H1 (cell line): ENCODE measurements at regions not wholly inside any gene's neighbourhood (a gene's known extent, or its start where the extent isn't known, plus 50 kb on each side); places are given as distances from the start of the nearest gene placed in this dataset.

Source experiments
- GABPA ChIP-seq: IDR thresholded peaks from 2 replicates; pipeline ENCODE4 v1.6.1; 2011; ENCODE audit warnings: mild to moderate bottlenecking, low read length, moderate library complexity, borderline replicate concordance; ENCODE audit not compliant: insufficient read depth

DNA sequence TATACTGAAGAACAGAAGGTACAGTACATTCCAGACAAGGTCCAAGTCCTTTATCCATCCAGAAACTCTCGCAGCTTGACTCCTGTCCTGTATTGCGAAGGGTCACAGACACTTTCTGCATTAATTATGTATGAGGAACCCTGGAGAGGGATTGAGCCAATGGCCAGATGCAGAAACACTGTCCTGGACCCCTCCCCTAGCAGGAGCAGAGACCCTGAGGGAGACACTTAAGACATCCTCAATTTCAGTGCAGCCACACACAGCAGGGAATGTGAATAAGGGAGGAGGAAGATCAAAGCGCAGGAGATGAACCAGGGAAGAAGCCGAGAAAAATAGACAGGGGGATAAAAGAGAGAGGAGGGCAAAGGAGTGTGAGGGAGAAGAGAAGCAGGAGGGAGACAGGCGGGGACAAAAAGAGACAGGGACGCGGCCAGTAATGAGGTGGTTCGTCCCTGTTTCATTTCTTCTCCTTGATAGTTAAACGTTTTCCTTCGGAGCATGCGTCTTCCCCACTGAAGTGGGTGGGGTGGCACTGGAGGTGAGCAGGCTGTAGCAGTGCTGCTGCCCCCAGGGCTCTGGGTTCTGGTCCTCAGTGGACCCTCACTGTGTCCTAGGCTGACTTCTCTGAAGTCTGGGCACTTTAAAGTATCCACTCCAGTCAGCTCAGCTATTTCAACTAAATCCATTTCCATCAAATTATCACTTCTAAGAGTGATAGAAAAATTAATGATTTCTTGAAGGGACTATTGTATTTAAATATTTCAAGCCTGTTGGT, 356.4 kb upstream of the NOCT start (continued):
- TF ChIP-seq GABPA: no peak
- TF ChIP-seq, all 59 proteins: peak for 0
